ENCODE measurements at regions not wholly inside any gene's neighbourhood (a gene's known extent, or its start where the extent isn't known, plus 50 kb on each side); places are given as distances from the start of the nearest gene placed in this dataset.

DNA sequence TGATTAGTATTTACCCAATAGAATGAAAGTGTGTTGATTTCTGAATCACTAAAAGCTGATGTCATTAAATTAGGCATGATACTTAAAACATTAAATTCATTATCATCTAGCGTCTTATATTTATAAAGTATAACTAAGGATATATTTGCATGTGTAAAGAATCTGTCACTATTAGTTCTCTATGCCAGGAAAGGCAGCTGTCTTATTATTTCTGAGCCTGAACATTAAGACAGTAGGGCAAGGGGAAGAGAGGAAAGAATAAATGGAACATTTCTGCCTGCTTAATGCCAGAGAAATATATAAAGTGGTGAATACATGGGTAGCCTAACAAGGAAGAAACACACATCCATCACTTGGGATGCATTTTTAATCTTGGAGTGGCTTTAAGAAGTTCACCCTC is 965.1 kb upstream of the TMEM132C start:
- no peak for TF ChIP-seq CTCF (conservative IDR thresholded peaks at IDR 0.05; ENCODE audit: low read length)
- no peak for TF ChIP-seq EZH2phosphoT487 (IDR thresholded peaks at IDR 0.05; ENCODE audit: borderline replicate concordance, low read depth, low read length)
